NCI-H2171 (cell line): ENCODE measurements at regions not wholly inside any gene's neighbourhood (a gene's known extent, or its start where the extent isn't known, plus 50 kb on each side); places are given as distances from the start of the nearest gene placed in this dataset.

Experiments used
- DNase-seq: peaks from one replicate; lab custom pipeline; 2025; lab: John Stamatoyannopoulos, UW

- no peak for DNase-seq
Observed at GRCh38 chr2:12284487-12284886, 432.2 kb upstream of the TRIB2 start.

- DNase-seq, result no peak
Observed at GRCh38 chr2:12286347-12286746, 430.4 kb upstream of the TRIB2 start.

- DNase-seq, result no peak
Observed at GRCh38 chr2:12287220-12287751, 429.4 kb upstream of the TRIB2 start.

- no peak for DNase-seq
Observed at GRCh38 chr2:12288048-12288447, 428.7 kb upstream of the TRIB2 start.

- no peak for DNase-seq
Observed at GRCh38 chr2:12289120-12289802, 427.5 kb upstream of the TRIB2 start.

GRCh38 chr2:12291303-12291702 is 425.4 kb upstream of the TRIB2 start:
- no peak for DNase-seq

GRCh38 chr2:12293874-12294273 is 422.9 kb upstream of the TRIB2 start:
- no peak for DNase-seq

GRCh38 chr2:12295856-12296519 is 420.7 kb upstream of the TRIB2 start:
- no peak for DNase-seq

- no peak for DNase-seq
Observed at GRCh38 chr2:12296915-12297314, 419.8 kb upstream of the TRIB2 start.

GRCh38 chr2:12298352-12298751 is 418.4 kb upstream of the TRIB2 start:
- no peak for DNase-seq

GRCh38 chr2:12299431-12299830 is 417.3 kb upstream of the TRIB2 start:
- no peak for DNase-seq

GRCh38 chr2:12300019-12300602 is 416.6 kb upstream of the TRIB2 start:
- no peak for DNase-seq

GRCh38 chr2:12300927-12301326 is 415.8 kb upstream of the TRIB2 start:
- DNase-seq, result no peak

- no peak for DNase-seq
Observed at GRCh38 chr2:12302140-12302539, 414.6 kb upstream of the TRIB2 start.

- no peak for DNase-seq
Observed at GRCh38 chr2:12302691-12303090, 414.0 kb upstream of the TRIB2 start.

GRCh38 chr2:12303181-12304030 is 413.3 kb upstream of the TRIB2 start:
- no peak for DNase-seq

GRCh38 chr2:12304564-12305171 is 412.1 kb upstream of the TRIB2 start:
- DNase-seq, result no peak

- no peak for DNase-seq
Observed at GRCh38 chr2:12305931-12306330, 410.8 kb upstream of the TRIB2 start.

GRCh38 chr2:12310399-12310798 is 406.3 kb upstream of the TRIB2 start:
- no peak for DNase-seq

GRCh38 chr2:12313445-12314126 is 403.1 kb upstream of the TRIB2 start:
- no peak for DNase-seq

- peak; percentile 44 for DNase-seq
Observed at GRCh38 chr2:12314127-12314760, 402.5 kb upstream of the TRIB2 start.
